Central memory CD8-positive, alpha-beta T cell (primary cell): ENCODE measurements at regions not wholly inside any gene's neighbourhood (a gene's known extent, or its start where the extent isn't known, plus 50 kb on each side); places are given as distances from the start of the nearest gene placed in this dataset.
"Not testable (repeated sequence)": the region's sequence is repeated elsewhere in the genome, so short reads cannot be mapped to it uniquely, and the experiment has no call there.

Source experiments
- ATAC-seq: fragments of 150-1000 bp; cut with Tn5 transposase; replicated peaks from 2 replicates; pipeline ENCODE4 v1.10.0; 2022; ENCODE audit warnings: mild to moderate bottlenecking, moderate FRiP score, moderate number of reproducible peaks; ENCODE audit not compliant: poor library complexity, severe bottlenecking; ENCODE audit errors: extremely low read depth
- DNase-seq, 2 donors: peaks; one replicate each; pipeline ENCODE4 v3.0.0; 2021; ENCODE audit warnings: low spot score in 2 of 2
- H3K27ac Mint-ChIP-seq: one replicate; pipeline ENCODE4 v1.8.0; 2022; ENCODE audit warnings: low read depth, mild to moderate bottlenecking, moderate library complexity, mixed read lengths
- H3K27me3 Mint-ChIP-seq: one replicate; pipeline ENCODE4 v1.8.0; 2022; ENCODE audit warnings: mixed read lengths
- H3K36me3 Mint-ChIP-seq: one replicate; pipeline ENCODE4 v1.8.0; 2022; ENCODE audit warnings: mild to moderate bottlenecking, moderate library complexity, mixed read lengths; ENCODE audit not compliant: insufficient read depth
- H3K4me1 Mint-ChIP-seq: one replicate; pipeline ENCODE4 v1.8.0; 2022; ENCODE audit warnings: mixed read lengths
- H3K4me3 Mint-ChIP-seq: one replicate; pipeline ENCODE4 v1.8.0; 2022; ENCODE audit warnings: mild to moderate bottlenecking, moderate library complexity, mixed read lengths
- H3K9me3 Mint-ChIP-seq: one replicate; pipeline ENCODE4 v1.8.0; 2022; ENCODE audit warnings: mixed read lengths

GRCh38 chr21:43287795-43288755, 119.3 kb downstream of the CRYAA start:
- Mint-ChIP-seq H3K27me3 (peaks cover 3% of the 10 kb centered on the region), H3K36me3 (no peaks in the 10 kb centered on the region), H3K4me3 (no peak overlapping the region), H3K4me1 (no peaks in the 10 kb centered on the region), H3K9me3 (no peaks in the 10 kb centered on the region), H3K27ac (no peak overlapping the region)
- ATAC-seq (no peak), DNase-seq (no peak)

DNA sequence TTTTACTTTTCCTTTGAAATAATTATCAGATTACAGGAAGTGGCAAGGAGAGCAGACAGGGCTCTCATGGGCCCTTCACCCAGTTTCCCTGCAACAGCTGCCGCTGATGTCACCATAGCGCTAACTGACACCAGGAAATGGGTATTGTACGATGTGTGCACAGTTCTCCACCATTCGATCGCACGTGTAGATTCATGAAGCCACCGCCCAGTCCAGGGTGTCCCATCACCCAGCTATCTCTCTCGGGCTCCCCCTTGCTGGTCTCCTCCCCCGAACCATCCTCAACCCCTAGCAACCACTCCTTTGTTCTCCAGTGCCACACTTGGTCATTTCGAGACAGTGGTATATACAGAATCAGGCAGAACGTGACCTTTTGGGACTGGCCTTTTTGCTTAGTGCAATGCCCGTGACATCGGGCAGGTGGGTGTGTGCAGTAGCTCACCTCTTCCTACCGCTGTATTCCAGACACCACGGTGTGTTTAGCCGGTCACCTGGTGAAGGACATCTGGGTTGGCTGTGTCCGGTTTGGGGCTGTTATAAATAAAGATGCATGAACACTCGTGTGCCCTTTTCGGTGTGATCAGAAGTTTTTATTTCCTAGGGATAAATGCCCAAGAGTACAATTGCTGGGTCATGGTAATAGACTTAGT, 118.4 kb downstream of the CRYAA start:
- no peaks in the 10 kb centered on the region for H3K36me3 Mint-ChIP-seq
- no peaks in the 10 kb centered on the region for H3K4me1 Mint-ChIP-seq
- no peak overlapping the region for H3K4me3 Mint-ChIP-seq
- H3K9me3 Mint-ChIP-seq = no peaks in the 10 kb centered on the region
- no peak overlapping the region for H3K27ac Mint-ChIP-seq
- DNase-seq = no peak
- H3K27me3 Mint-ChIP-seq = no peaks in the 10 kb centered on the region
- no peak for ATAC-seq

- H3K4me1 Mint-ChIP-seq = no peaks in the 10 kb centered on the region
- H3K9me3 Mint-ChIP-seq = no peaks in the 10 kb centered on the region
- DNase-seq (no peak), ATAC-seq (no peak)
- H3K27me3 Mint-ChIP-seq = no peaks in the 10 kb centered on the region
- no peaks in the 10 kb centered on the region for H3K36me3 Mint-ChIP-seq
- no peak overlapping the region for H3K27ac Mint-ChIP-seq
- no peak overlapping the region for H3K4me3 Mint-ChIP-seq
Measured at GRCh38 chr21:43286196-43286595, 117.4 kb downstream of the CRYAA start.

DNA sequence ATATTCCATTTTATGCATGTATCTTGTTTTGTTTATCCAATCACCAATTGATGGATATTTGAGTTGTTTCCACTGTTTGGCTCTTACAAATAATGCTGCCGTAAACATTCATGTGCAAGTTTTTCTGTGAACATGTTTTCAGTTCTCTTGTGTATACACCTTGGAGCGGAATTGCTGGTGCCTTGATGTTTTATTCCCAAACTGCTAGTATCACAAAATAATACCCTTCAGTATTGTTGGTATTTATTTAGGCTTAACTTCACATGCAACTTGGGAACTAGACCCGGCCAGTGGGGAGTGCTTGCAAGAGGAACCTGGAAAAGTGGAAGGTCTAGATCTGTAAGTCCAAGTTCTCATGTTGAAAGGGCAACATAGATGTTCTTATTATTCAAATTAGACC, 115.9 kb downstream of the CRYAA start:
- no peak for ATAC-seq
- H3K27me3 Mint-ChIP-seq = no peaks in the 10 kb centered on the region
- DNase-seq = no peak
- no peaks in the 10 kb centered on the region for H3K9me3 Mint-ChIP-seq
- H3K4me3 Mint-ChIP-seq = no peak overlapping the region
- H3K27ac Mint-ChIP-seq = no peak overlapping the region
- no peaks in the 10 kb centered on the region for H3K4me1 Mint-ChIP-seq
- no peaks in the 10 kb centered on the region for H3K36me3 Mint-ChIP-seq

- Mint-ChIP-seq H3K27me3 (no peaks in the 10 kb centered on the region), H3K36me3 (no peaks in the 10 kb centered on the region), H3K4me3 (no peak overlapping the region), H3K4me1 (no peaks in the 10 kb centered on the region), H3K9me3 (no peaks in the 10 kb centered on the region), H3K27ac (no peak overlapping the region)
- DNase-seq = no peak
- ATAC-seq = no peak
Measured at GRCh38 chr21:43284238-43284637, 115.4 kb downstream of the CRYAA start.

DNA sequence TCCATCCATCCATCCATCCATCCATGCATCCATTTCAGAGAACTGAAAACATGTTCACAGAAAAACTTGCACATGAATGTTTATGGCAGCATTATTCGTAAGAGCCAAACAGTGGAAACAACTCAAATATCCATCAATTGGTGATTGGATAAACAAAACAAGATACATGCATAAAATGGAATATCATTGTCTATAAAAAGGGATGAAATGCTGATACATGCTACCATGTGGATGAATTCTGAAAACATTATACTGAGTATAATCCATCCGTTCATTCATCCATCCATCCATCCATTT, 115.1 kb downstream of the CRYAA start:
- not testable (repeated sequence) for H3K9me3 Mint-ChIP-seq, H3K4me3 Mint-ChIP-seq, H3K27me3 Mint-ChIP-seq, H3K4me1 Mint-ChIP-seq, H3K36me3 Mint-ChIP-seq, H3K27ac Mint-ChIP-seq, DNase-seq, ATAC-seq

- Mint-ChIP-seq H3K27me3 (no peaks in the 10 kb centered on the region), H3K27ac (no peak overlapping the region), H3K4me1 (no peaks in the 10 kb centered on the region), H3K4me3 (no peak overlapping the region), H3K9me3 (no peaks in the 10 kb centered on the region), H3K36me3 (no peaks in the 10 kb centered on the region)
- no peak for ATAC-seq
- DNase-seq = no peak
Measured at GRCh38 chr21:43283136-43283924, 114.5 kb downstream of the CRYAA start.

- no peaks in the 10 kb centered on the region for H3K4me1 Mint-ChIP-seq
- ATAC-seq (no peak), DNase-seq (no peak)
- peaks cover 7% of the 10 kb centered on the region for H3K27me3 Mint-ChIP-seq
- no peak overlapping the region for H3K27ac Mint-ChIP-seq
- H3K4me3 Mint-ChIP-seq = no peak overlapping the region
- H3K36me3 Mint-ChIP-seq = no peaks in the 10 kb centered on the region
- no peaks in the 10 kb centered on the region for H3K9me3 Mint-ChIP-seq
Measured at GRCh38 chr21:43282358-43283120, 113.7 kb downstream of the CRYAA start.

DNA sequence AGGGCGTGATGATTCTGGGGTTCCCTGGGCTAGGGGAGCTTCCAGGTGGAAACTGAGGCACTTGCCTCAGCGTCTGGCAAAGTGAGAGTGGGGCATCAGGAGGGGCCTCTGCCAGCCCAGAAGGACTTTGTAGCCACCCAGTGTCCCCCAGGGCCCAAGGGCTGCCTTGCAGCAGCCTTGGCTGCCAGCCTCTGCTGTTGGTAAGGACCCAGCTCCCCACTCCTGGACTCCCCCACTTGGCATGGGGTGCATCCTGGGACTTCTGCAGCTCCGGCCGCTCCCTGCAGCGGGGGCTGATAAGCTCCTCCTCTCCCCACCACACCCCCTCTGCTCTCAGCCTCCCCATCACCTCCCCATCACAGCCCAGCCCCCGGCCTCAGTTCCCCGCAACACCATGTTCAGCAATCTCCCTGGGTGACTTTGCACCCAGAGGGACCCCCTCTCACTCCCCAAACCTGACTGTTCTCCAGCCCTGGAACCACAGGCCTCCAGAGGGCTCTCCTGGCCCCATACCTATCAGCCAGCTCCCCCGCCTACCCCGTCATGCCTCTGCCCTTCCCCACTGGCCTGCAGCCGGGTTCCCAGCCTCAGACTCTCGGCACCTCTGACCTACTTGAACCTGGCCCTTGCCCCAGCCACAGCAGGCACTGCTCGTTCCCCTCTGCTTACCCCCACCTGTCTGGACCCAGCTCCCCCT, 113.0 kb downstream of the CRYAA start:
- DNase-seq = no peak

DNA sequence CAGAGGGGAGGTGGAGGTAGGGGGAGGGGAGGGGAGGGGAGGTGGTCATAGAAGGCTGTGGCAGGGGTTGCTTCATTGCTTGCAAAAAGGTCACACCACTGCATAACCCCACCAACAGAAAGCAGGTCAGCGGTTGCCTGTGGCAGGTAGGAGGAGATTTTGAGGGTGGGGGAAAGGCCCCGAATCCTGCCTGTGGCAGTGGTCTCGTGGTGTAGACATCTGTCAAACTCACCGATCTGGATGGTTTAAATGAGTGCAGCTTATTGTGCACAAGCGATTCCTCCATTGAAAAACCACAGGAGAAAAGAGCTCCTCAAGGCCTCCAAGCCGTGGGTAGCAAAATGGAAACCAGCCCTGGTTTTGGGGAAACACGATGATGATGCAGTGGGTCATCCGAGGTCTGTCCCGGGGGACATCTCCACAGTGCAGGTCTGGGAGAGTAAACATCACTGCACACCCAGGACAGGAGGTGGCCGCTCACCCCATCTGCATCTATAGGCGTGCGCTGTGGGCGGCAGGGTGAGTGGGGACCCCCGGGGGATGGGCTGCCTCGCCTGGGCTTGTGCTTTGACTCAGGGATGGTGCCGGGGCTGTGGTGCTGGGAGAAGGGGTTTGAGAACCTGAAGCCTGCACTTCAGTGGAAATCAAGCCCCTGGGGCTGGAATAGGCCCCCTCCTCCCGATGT, 112.3 kb downstream of the CRYAA start:
- Mint-ChIP-seq H3K9me3 (no peaks in the 10 kb centered on the region), H3K27ac (no peak overlapping the region), H3K4me1 (no peaks in the 10 kb centered on the region), H3K4me3 (no peak overlapping the region), H3K27me3 (peaks cover 17% of the 10 kb centered on the region), H3K36me3 (no peaks in the 10 kb centered on the region)
- DNase-seq = no peak
- ATAC-seq = no peak

More for the DNA sequence above, 113.0 kb downstream of the CRYAA start:
- no peak for ATAC-seq
- no peak overlapping the region for H3K27ac Mint-ChIP-seq
- no peaks in the 10 kb centered on the region for H3K4me1 Mint-ChIP-seq
- H3K27me3 Mint-ChIP-seq = peaks cover 10% of the 10 kb centered on the region
- no peaks in the 10 kb centered on the region for H3K36me3 Mint-ChIP-seq
- no peaks in the 10 kb centered on the region for H3K9me3 Mint-ChIP-seq
- H3K4me3 Mint-ChIP-seq = no peak overlapping the region

DNA sequence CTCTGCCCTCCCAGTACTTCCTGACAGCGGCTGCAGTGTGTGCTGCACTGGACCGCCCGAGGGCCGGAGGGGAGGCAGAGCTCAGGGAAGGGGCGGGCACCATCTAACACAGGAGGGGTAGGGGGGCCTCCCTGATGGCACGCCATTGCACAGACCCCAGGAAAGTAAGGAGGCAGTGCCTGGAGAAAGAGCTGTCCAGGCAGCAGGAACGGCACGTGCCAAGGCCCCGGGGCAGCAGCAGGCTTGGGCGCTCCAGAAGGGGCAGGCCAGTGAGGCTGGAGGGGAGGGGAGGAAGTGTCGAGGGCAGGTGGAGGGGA, 110.7 kb downstream of the CRYAA start:
- Mint-ChIP-seq H3K9me3 (no peaks in the 10 kb centered on the region), H3K27me3 (peaks cover 28% of the 10 kb centered on the region), H3K27ac (no peak overlapping the region), H3K36me3 (peaks cover 3% of the 10 kb centered on the region), H3K4me1 (no peaks in the 10 kb centered on the region), H3K4me3 (no peak overlapping the region)
- DNase-seq = no peak
- ATAC-seq = no peak
